HepG2 (cell line): ENCODE measurements at regions not wholly inside any gene's neighbourhood (a gene's known extent, or its start where the extent isn't known, plus 50 kb on each side); places are given as distances from the start of the nearest gene placed in this dataset.

Source experiments
- ATAD3A ChIP-seq: sonication (generic); formaldehyde crosslinking; IDR thresholded peaks from 2 replicates; pipeline ENCODE4 v1.4.0; 2020; ENCODE audit warnings: missing genetic modification reagents
- FOSL2 ChIP-seq: sonication (generic); formaldehyde crosslinking; IDR thresholded peaks from 2 replicates; pipeline ENCODE4 v1.4.0; 2020; ENCODE audit warnings: missing genetic modification reagents
- GATAD2A ChIP-seq: IDR thresholded peaks from 2 replicates; pipeline ENCODE4 v1.6.1; 2016
- HDAC2 ChIP-seq: sonication (generic); formaldehyde crosslinking; IDR thresholded peaks from 2 replicates; pipeline ENCODE4 v1.4.0; 2020; ENCODE audit warnings: missing genetic modification reagents
- HNF4G ChIP-seq, 2 experiments: sonication (generic) in 1 of 2; formaldehyde crosslinking in 1 of 2; IDR thresholded peaks; 2 replicates each; pipeline versions ENCODE4 v1.4.0 to v1.6.1; 2011 to 2020; ENCODE audit warnings: borderline replicate concordance in 2 of 2, low read depth in 2 of 2, mild to moderate bottlenecking in 2 of 2, low read length in 1 of 2, missing genetic modification reagents in 1 of 2, moderate library complexity in 1 of 2
- NBN ChIP-seq: fragments of 450-650 bp; conservative IDR thresholded peaks from 2 replicates; pipeline ENCODE4 v1.6.1; 2017
- NFIB ChIP-seq: sonication (generic); formaldehyde crosslinking; IDR thresholded peaks from 2 replicates; pipeline ENCODE4 v1.9.0; 2021; ENCODE audit warnings: missing genetic modification reagents, mild to moderate bottlenecking, borderline replicate concordance
- RXRB ChIP-seq: IDR thresholded peaks from 2 replicates; pipeline ENCODE4 v1.6.1; 2016; ENCODE audit warnings: borderline replicate concordance, missing genetic modification reagents, missing compliant biosample characterization
- SALL1 ChIP-seq: sonication (generic); formaldehyde crosslinking; IDR thresholded peaks from 2 replicates; pipeline ENCODE4 v1.8.0; 2022; ENCODE audit warnings: mild to moderate bottlenecking, missing genetic modification reagents
- SOX6 ChIP-seq, 2 experiments: fragments of 450-650 bp in 1 of 2; sonication (generic) in 1 of 2; formaldehyde crosslinking in 1 of 2; IDR thresholded peaks; 2 replicates each; pipeline versions ENCODE4 v1.4.0 to v1.6.1; 2017 to 2020; ENCODE audit warnings: antibody characterized with exemption in 1 of 2, mild to moderate bottlenecking in 1 of 2, missing genetic modification reagents in 1 of 2
- SP1 ChIP-seq, 2 experiments: fragments of 450-650 bp in 1 of 2; sonication (generic) in 1 of 2; formaldehyde crosslinking in 1 of 2; IDR thresholded peaks; 2 replicates each; pipeline versions ENCODE4 v1.4.0 to v1.6.1; 2016 to 2020; ENCODE audit warnings: missing genetic modification reagents in 1 of 2
- THAP11 ChIP-seq: IDR thresholded peaks from 2 replicates; pipeline ENCODE4 v1.6.1; 2016; ENCODE audit warnings: missing biosample characterization, missing genetic modification reagents
- ZBTB3 ChIP-seq: sonication (generic); formaldehyde crosslinking; IDR thresholded peaks from 2 replicates; pipeline ENCODE4 v1.4.0; 2020; ENCODE audit warnings: low read depth, mild to moderate bottlenecking, moderate library complexity, missing genetic modification reagents, borderline replicate concordance
- ZNF547 ChIP-seq: sonication (generic); formaldehyde crosslinking; IDR thresholded peaks from 2 replicates; pipeline ENCODE4 v1.5.1; 2020; ENCODE audit warnings: mild to moderate bottlenecking, missing genetic modification reagents
- ZNF615 ChIP-seq: sonication (generic); formaldehyde crosslinking; IDR thresholded peaks from 2 replicates; pipeline ENCODE4 v1.5.0; 2020; ENCODE audit warnings: mild to moderate bottlenecking, missing genetic modification reagents, borderline replicate concordance
- ZNF678 ChIP-seq: sonication (generic); formaldehyde crosslinking; IDR thresholded peaks from 2 replicates; pipeline ENCODE4 v1.4.0; 2020; ENCODE audit warnings: mild to moderate bottlenecking, missing genetic modification reagents
- ZNF782 ChIP-seq: sonication (generic); formaldehyde crosslinking; IDR thresholded peaks from 2 replicates; pipeline ENCODE4 v1.4.0; 2020; ENCODE audit warnings: missing genetic modification reagents, mild to moderate bottlenecking, borderline replicate concordance
- ZSCAN9 ChIP-seq: IDR thresholded peaks from 2 replicates; pipeline ENCODE4 v1.6.1; 2016; ENCODE audit warnings: borderline replicate concordance
- TF ChIP-seq, protein P1 (sequence below): sonication (generic); formaldehyde crosslinking; IDR thresholded peaks from 2 replicates; pipeline ENCODE4 v1.4.0; 2020; ENCODE audit warnings: missing genetic modification reagents
- TF ChIP-seq, protein P2 (sequence below): IDR thresholded peaks from 2 replicates; pipeline ENCODE4 v1.4.0; 2020; ENCODE audit warnings: mild to moderate bottlenecking, missing genetic modification reagents
- TF ChIP-seq, protein P3 (sequence below): fragments of 450-650 bp; IDR thresholded peaks from 2 replicates; pipeline ENCODE4 v1.6.1; 2017

DNA sequence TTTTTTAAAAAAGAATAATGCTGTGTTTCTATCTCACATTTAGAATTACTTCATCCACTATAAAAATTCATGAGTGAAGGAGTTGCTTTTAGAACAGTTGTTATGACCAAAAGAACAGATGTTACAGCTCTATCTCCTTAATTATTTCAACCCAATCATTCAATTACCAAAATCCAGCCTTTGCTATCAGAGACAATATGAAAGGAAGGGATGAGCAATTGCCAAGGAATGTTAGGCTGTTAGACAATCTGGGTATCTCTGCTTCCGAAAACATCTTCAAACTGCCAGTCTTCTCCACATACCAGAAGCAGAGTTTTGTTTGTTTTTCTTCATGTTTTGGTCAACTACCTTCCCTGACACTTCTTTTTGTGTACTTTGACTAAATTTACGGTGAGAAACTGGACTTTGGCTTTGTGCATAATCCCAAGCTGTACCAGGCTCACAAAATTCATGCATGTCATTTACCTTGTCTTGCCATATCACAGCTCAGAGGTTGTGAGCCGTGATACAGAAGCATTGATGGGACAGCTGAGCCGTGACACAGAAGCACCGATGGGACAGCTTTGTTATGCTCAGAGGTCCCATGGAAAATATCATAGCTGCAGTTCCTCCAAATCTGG lies 405.5 kb downstream of the KIF4B start (continued):
- TF ChIP-seq, protein P1, sequence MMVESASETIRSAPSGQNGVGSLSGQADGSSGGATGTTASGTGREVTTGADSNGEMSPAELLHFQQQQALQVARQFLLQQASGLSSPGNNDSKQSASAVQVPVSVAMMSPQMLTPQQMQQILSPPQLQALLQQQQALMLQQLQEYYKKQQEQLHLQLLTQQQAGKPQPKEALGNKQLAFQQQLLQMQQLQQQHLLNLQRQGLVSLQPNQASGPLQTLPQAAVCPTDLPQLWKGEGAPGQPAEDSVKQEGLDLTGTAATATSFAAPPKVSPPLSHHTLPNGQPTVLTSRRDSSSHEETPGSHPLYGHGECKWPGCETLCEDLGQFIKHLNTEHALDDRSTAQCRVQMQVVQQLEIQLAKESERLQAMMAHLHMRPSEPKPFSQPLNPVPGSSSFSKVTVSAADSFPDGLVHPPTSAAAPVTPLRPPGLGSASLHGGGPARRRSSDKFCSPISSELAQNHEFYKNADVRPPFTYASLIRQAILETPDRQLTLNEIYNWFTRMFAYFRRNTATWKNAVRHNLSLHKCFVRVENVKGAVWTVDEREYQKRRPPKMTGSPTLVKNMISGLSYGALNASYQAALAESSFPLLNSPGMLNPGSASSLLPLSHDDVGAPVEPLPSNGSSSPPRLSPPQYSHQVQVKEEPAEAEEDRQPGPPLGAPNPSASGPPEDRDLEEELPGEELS (CRISPR knock-in tag): peak; percentile 46; the same call in 1 of the 2 replicates
- no peak for TF ChIP-seq ZNF678 (CRISPR knock-in tag)
- TF ChIP-seq NFIB (CRISPR knock-in tag): no peak
- no peak for TF ChIP-seq HDAC2 (CRISPR knock-in tag)
- no peak for TF ChIP-seq SOX6 (IDR thresholded peaks at IDR 0.05)
- TF ChIP-seq SOX6 (CRISPR knock-in tag; IDR thresholded peaks at IDR 0.05): peak; percentile 28; the same call in 1 of the 2 replicates
- TF ChIP-seq, protein P2, sequence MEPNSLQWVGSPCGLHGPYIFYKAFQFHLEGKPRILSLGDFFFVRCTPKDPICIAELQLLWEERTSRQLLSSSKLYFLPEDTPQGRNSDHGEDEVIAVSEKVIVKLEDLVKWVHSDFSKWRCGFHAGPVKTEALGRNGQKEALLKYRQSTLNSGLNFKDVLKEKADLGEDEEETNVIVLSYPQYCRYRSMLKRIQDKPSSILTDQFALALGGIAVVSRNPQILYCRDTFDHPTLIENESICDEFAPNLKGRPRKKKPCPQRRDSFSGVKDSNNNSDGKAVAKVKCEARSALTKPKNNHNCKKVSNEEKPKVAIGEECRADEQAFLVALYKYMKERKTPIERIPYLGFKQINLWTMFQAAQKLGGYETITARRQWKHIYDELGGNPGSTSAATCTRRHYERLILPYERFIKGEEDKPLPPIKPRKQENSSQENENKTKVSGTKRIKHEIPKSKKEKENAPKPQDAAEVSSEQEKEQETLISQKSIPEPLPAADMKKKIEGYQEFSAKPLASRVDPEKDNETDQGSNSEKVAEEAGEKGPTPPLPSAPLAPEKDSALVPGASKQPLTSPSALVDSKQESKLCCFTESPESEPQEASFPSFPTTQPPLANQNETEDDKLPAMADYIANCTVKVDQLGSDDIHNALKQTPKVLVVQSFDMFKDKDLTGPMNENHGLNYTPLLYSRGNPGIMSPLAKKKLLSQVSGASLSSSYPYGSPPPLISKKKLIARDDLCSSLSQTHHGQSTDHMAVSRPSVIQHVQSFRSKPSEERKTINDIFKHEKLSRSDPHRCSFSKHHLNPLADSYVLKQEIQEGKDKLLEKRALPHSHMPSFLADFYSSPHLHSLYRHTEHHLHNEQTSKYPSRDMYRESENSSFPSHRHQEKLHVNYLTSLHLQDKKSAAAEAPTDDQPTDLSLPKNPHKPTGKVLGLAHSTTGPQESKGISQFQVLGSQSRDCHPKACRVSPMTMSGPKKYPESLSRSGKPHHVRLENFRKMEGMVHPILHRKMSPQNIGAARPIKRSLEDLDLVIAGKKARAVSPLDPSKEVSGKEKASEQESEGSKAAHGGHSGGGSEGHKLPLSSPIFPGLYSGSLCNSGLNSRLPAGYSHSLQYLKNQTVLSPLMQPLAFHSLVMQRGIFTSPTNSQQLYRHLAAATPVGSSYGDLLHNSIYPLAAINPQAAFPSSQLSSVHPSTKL (CRISPR knock-in tag): peak; percentile 69
- TF ChIP-seq, protein P3, sequence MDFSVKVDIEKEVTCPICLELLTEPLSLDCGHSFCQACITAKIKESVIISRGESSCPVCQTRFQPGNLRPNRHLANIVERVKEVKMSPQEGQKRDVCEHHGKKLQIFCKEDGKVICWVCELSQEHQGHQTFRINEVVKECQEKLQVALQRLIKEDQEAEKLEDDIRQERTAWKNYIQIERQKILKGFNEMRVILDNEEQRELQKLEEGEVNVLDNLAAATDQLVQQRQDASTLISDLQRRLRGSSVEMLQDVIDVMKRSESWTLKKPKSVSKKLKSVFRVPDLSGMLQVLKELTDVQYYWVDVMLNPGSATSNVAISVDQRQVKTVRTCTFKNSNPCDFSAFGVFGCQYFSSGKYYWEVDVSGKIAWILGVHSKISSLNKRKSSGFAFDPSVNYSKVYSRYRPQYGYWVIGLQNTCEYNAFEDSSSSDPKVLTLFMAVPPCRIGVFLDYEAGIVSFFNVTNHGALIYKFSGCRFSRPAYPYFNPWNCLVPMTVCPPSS: no peak
- no peak for TF ChIP-seq ATAD3A (CRISPR knock-in tag)
- TF ChIP-seq ZSCAN9 (CRISPR knock-in tag): no peak
- TF ChIP-seq GATAD2A (CRISPR knock-in tag): peak; percentile 20; the same call in 1 of the 2 replicates
- TF ChIP-seq SALL1: 0 out of 2 replicates have a peak, but pooled peaks have one; percentile 15
- no peak for TF ChIP-seq ZNF615 (CRISPR knock-in tag)
- no peak for TF ChIP-seq ZNF782 (CRISPR knock-in tag)
- no peak for TF ChIP-seq NBN
- TF ChIP-seq ZNF547: no peak
- TF ChIP-seq THAP11 (CRISPR knock-in tag): no peak
- peak; percentile 36; the same call in 1 of the 2 replicates for TF ChIP-seq RXRB (CRISPR knock-in tag)
- 0 out of 2 replicates have a peak, but pooled peaks have one; percentile 15 for TF ChIP-seq HNF4G (IDR thresholded peaks at IDR 0.05; ENCODE audit: borderline replicate concordance, low read depth, low read length)
- no peak for TF ChIP-seq HNF4G (CRISPR knock-in tag; IDR thresholded peaks at IDR 0.05; ENCODE audit: borderline replicate concordance, low read depth)
- no peak for TF ChIP-seq SP1 (IDR thresholded peaks at IDR 0.05)
- TF ChIP-seq SP1 (CRISPR knock-in tag; IDR thresholded peaks at IDR 0.05): no peak
- peak; percentile 42; the same call in 1 of the 2 replicates for TF ChIP-seq FOSL2
- TF ChIP-seq ZBTB3: no peak
